ENCODE measurements at regions not wholly inside any gene's neighbourhood (a gene's known extent, or its start where the extent isn't known, plus 50 kb on each side); places are given as distances from the start of the nearest gene placed in this dataset.

- no peak for TF ChIP-seq POLR2AphosphoS5 (IDR thresholded peaks at IDR 0.05)
- no peak for TF ChIP-seq POLR2A (IDR thresholded peaks at IDR 0.05)
- TF ChIP-seq, protein P1, sequence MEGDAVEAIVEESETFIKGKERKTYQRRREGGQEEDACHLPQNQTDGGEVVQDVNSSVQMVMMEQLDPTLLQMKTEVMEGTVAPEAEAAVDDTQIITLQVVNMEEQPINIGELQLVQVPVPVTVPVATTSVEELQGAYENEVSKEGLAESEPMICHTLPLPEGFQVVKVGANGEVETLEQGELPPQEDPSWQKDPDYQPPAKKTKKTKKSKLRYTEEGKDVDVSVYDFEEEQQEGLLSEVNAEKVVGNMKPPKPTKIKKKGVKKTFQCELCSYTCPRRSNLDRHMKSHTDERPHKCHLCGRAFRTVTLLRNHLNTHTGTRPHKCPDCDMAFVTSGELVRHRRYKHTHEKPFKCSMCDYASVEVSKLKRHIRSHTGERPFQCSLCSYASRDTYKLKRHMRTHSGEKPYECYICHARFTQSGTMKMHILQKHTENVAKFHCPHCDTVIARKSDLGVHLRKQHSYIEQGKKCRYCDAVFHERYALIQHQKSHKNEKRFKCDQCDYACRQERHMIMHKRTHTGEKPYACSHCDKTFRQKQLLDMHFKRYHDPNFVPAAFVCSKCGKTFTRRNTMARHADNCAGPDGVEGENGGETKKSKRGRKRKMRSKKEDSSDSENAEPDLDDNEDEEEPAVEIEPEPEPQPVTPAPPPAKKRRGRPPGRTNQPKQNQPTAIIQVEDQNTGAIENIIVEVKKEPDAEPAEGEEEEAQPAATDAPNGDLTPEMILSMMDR (IDR thresholded peaks at IDR 0.05), result no peak
Measured at GRCh38 chr2:195370167-195370943, 286.7 kb upstream of the SLC39A10 start.

DNA sequence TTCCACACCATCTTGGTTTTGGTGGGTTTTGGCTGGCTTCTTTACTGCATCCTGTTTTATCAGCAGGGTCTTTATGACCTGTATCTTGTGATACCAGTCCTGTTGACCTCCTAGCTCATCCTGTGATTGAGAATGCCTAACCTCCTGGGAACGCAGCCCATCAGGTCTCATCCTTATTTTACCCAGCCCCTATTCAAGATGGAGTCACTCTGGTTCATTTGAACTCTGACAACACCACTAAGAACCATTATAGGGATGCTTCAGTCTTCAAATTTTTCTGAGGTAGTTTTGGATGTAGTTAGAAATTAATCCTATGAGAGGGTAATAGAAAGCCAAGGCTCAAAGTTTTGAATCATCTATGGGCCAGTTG lies 287.8 kb upstream of the SLC39A10 start:
- intact Hi-C loops (cut with DNase I; ENCODE audit: low total_unique reads), result no loop called here
- H3K27ac ChIP-seq, result no peak overlapping the region
- DNase-seq (ENCODE audit: low spot score in 2 of 2), result no peak
- H3K27me3 ChIP-seq, result no peaks in the 10 kb centered on the region
- no peak overlapping the region for H3K4me3 ChIP-seq
- H3K9me3 ChIP-seq, result no peaks in the 10 kb centered on the region
- no peaks in the 10 kb centered on the region for H3K4me1 ChIP-seq
- no peaks in the 10 kb centered on the region for H3K36me3 ChIP-seq
- TF ChIP-seq POLR2AphosphoS5 (IDR thresholded peaks at IDR 0.05), result no peak
- no peak for TF ChIP-seq POLR2A (IDR thresholded peaks at IDR 0.05)

More at GRCh38 chr2:195370167-195370943, 286.7 kb upstream of the SLC39A10 start:
- DNase-seq (ENCODE audit: low spot score in 2 of 2), result no peak
- Histone ChIP-seq H3K27me3 (no peaks in the 10 kb centered on the region), H3K27ac (no peak overlapping the region), H3K36me3 (no peaks in the 10 kb centered on the region), H3K4me3 (no peak overlapping the region), H3K4me1 (no peaks in the 10 kb centered on the region), H3K9me3 (no peaks in the 10 kb centered on the region)
- intact Hi-C loops (cut with DNase I; ENCODE audit: low total_unique reads), result no loop called here

DNA sequence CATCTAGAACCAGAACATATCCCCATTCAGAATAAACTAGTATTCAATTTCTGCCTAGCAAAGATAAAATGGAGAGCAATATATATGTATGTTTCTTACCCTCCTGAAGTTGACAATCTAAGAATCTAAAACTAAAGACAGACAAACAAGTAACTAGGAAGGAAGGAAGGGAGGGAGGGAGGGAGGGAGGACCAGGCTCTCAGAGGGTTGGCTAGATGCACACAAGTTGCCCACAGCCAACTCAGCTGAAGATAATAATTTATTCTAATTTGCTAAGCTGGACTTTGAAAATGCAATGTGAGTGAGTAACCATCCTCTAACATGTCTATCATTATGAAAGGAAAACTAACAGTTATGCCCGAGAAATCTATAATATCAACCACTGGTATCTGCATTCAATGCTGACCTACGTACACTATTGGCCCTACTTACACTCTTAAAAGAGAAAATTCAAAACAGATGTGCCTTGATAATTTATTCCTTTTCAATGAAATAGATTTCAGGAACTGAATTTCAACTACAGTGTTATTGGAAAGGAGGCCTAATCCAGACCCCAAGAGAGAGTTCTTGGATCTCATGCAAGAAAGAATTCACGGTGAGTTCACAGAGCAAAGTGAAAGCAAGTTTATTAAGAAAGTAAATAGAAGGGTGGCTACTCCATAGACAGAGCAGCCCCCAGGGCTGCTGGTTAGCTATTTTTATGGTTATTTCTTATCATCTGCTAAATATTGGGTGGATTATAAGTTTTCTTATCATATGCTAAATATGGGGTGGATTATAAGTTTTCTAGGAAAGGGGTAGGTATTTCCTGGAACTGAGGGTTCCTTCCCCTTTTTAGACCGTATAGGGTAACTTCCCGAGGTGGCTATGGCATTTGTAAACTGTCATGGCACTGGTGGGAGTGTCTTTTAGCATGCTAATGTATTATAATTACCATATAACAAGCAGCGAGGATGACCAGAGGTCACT lies 288.5 kb upstream of the SLC39A10 start:
- Histone ChIP-seq H3K4me3 (no peak overlapping the region), H3K9me3 (no peaks in the 10 kb centered on the region), H3K4me1 (no peaks in the 10 kb centered on the region), H3K27me3 (no peaks in the 10 kb centered on the region), H3K27ac (no peak overlapping the region), H3K36me3 (no peaks in the 10 kb centered on the region)
- TF ChIP-seq POLR2AphosphoS5 (IDR thresholded peaks at IDR 0.05) (no peak), POLR2A (IDR thresholded peaks at IDR 0.05) (no peak)
- TF ChIP-seq, protein P1 (IDR thresholded peaks at IDR 0.05), result no peak
- intact Hi-C loops (cut with DNase I; ENCODE audit: low total_unique reads), result no loop called here
- DNase-seq (ENCODE audit: low spot score in 2 of 2), result no peak

DNA sequence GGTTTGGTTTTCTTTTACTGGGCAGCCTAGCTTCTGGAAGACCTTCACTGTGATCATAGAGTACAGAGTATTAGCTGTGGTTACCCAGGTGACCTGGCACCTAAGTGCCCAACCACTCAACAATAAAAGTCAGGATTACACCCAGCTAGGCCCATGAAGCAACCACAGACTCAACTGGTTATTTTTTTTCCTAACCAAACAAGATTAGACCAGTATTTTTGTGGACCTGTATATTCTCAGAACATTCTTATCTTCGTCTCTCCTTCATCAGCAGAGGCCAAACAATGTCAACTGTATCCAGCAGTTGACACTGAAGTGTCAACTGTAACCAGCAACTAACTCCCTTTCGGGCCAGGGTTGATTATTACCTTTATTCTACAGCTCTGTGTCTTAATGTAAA lies 289.2 kb upstream of the SLC39A10 start:
- H3K4me1 ChIP-seq, result no peaks in the 10 kb centered on the region

More for the DNA sequence above, 289.2 kb upstream of the SLC39A10 start:
- TF ChIP-seq POLR2AphosphoS5 (IDR thresholded peaks at IDR 0.05) (no peak), POLR2A (IDR thresholded peaks at IDR 0.05) (no peak)
- TF ChIP-seq, protein P1 (IDR thresholded peaks at IDR 0.05), result no peak
- DNase-seq (ENCODE audit: low spot score in 2 of 2), result no peak
- no peaks in the 10 kb centered on the region for H3K9me3 ChIP-seq
- H3K27me3 ChIP-seq, result no peaks in the 10 kb centered on the region
- H3K4me3 ChIP-seq, result no peak overlapping the region
- no peaks in the 10 kb centered on the region for H3K36me3 ChIP-seq
- H3K27ac ChIP-seq, result no peak overlapping the region
- intact Hi-C loops (cut with DNase I; ENCODE audit: low total_unique reads), result no loop called here

Data from breast epithelium (tissue), 4 donors.